Activated naive CD8-positive, alpha-beta T cell treated with anti-CD3 and anti-CD28 coated beads, Interleukin-2, amount 50 U/mL, for 16 hours (primary cell): ENCODE measurements at regions not wholly inside any gene's neighbourhood (a gene's known extent, or its start where the extent isn't known, plus 50 kb on each side); places are given as distances from the start of the nearest gene placed in this dataset.
"Not testable (repeated sequence)": the region's sequence is repeated elsewhere in the genome, so short reads cannot be mapped to it uniquely, and the experiment has no call there.

ENCODE experiments used
- DNase-seq: peaks from one replicate; pipeline ENCODE4 v3.0.0-alpha.2; 2020; ENCODE audit warnings: low read depth, low spot score

DNA sequence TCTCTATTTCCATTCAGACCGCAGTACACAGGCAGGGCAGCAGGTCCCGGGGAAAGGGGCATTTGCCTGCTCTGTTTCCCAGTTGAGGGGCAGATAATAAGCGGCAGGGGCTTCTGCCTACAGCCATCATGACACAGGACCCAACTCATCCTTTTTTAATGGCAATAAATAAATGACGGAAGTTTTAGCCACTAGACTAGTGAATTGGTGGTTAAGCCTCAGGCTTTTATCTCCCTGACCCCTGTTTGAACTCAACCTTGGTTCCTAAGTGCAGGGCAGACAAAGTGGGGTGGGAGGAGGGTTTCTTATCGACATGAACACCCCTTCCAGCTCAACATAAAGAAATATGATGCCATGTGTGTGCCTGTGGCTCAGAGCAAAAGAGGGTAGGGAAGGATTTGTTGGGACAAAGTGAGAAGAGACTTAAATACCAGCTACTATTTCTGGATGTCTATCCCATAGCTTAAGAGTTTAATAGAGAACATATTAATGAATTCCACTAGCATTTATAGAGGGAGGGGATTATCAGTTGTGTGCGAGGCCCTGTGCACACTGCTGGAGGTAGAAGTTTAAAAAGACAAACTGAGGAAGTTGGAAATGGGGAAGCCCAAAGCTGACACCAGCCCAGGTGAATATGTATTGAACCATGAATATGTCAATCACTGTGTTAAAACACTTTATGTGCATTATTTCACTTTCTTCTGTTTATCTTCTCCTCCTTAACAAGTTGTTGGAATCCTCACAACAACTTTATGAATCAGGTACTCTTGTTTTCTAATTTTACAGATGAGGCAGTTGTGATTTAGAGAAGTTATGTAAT is 939.4 kb downstream of the MCTP2 start:
- DNase-seq: no peak

DNA sequence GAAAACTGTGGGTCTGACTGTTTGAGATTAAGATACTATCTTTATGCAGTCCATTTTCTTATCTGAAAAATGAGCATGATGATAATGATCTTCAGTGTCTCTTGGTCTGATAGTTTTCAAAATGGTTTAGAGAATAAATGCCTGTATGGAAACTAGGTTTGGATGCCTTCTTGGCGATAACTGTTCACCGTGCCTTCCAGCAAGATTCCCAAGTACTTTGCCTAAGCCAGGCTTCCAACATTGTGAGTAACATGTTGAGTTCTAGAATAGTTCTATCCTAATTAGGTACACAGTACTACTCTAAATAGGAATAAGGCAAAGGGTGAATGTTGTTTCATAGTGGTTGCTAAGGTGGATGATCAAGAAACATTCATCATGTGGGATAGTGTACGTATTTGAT is 940.2 kb downstream of the MCTP2 start:
- DNase-seq: no peak

DNA sequence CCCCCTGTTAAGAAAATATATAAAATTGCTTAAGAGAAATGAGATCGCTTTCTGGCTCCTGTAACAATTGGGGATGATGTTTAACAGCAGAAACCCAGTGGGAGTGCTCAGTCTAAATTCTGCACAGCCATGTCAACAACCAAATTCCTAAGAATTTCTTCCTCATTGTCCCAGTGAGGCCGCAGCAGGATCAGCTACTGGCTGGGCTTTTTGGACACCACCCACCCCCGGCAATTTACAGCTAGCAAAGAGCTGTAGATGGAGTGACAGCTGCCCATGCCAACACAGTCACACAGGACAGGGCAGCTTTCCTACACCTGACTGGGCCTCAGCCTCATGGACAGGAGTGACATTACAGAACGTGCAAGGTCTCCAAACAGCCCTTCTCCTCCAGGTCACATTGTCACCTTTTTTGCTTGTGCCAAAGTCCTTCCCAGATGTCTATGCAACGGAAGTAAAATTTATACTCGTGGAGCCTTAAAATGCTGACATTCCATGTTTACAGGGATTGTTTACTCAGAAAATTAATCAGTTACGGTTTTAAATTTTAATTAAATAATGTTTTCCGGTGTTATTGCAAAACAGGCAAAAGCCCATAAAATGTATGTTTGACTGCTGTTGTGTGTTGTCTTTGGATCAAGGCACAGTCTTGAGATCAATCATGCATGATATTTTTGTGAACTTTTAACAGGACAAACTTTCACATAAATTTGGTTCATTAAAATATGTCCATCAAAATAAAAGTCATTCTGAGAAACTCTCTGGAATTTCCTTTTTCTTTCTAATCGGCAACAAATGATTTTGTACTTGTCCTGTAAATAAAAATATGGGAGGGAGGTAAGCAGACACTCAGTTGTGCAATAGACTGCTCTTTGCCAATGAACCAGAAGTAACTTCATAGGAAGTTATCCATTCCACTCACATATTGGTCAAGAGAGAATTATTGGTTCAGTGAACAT is 943.2 kb downstream of the MCTP2 start:
- no peak for DNase-seq

DNA sequence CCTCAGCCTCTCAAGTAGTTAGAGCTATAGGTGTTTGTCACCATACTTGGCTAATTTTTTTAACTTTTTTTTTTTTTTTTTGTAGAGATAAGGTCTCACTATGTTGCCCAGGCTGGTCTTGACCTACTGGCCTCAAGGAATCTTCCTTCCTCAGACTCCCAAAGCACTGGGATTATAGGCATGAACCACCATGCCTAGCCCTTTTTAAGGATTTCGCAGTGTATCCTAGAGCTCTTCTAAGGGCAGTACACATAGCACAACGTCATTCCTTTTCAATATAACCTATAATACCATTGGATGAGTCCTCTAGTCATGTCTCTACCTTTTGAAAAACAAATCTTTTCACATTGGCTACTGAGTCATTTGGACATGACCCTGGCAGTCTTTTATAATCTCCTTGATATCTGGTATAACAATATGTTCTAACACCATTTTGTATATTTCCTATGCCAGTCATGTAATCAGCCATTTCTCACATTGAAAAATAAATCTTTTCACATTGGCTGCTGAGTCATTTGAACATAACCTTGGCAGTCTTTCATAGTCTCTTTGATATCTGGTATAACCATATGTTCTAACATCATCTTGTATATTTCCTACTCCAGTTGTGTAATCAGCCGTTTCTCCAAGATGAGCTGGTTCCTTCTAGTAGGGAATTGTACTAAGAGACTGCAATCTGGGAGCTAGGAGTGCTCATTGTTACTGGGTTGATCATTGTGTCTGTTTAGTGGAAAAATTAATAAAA is 944.7 kb downstream of the MCTP2 start:
- DNase-seq: no peak

DNA sequence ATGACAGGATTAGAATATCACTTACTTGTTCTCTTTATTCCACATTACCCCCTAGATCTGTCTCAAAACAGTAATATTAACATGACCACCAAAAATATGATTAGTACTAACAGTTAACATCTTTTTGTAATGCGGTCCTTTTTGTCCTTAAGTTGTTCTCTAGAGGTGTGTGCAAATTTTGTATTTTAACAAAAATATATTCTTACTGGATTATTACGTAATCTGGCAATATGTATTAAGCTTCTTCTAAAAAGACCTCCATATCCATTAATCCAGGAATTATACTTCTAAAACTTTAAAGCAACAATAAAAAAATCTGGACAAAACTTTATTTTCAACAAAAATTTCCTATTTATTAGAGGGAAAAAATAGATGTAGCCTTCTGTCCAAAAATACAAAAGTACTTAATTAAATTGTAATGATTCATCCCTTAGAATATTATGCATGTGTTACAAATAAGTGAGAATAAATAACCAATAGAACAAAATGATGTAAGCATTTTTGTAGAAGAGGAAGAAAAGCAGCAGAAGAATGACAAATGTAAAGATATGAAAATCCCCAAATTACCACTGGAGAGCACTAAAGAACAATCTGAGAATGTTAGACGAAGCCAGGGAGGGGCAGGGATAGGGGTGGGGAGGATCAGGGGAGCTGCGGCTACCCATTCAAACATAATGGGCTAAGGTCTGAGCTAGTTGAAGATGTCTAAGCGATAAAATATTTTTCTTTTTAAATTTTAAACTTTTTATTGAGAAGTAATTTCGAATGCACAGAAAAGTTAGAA is 945.6 kb downstream of the MCTP2 start:
- DNase-seq: no peak

DNA sequence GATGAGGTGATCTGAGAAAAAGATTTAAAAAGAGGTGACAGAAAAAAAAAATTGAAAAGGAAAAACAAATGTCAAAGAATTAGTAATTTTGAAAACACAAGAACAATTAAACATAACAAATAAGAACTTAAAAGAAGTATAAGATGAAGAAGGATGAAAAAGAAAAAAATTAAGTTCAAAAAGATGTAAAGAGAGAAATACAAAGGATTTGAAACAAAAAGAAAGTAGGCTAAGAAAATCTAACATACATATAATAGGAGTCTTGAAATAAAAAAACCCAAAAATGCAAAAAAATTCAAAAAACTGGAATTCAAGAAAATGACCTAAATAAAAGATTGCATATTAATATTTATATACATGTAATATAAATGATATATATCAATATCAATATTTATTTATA is 949.2 kb downstream of the MCTP2 start:
- no peak for DNase-seq

DNA sequence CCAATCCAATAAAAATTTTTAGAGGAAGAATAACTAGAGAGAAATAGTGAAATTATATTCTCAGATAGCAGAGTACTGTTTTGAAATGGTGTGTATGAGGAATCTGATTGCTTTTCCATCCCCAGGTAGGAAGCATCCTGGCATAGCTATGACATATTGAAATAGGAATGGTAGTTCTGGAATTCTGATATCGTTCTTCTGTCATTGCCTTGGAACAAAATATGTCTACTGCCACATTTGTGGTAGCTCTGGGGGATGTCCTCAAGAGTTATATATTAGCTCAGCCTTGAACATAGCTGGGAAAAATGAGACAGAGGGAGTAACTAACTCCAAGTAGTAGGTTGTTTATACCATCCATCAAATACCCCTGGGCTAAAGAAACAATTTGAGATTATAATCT is 950.7 kb downstream of the MCTP2 start:
- DNase-seq: no peak

DNA sequence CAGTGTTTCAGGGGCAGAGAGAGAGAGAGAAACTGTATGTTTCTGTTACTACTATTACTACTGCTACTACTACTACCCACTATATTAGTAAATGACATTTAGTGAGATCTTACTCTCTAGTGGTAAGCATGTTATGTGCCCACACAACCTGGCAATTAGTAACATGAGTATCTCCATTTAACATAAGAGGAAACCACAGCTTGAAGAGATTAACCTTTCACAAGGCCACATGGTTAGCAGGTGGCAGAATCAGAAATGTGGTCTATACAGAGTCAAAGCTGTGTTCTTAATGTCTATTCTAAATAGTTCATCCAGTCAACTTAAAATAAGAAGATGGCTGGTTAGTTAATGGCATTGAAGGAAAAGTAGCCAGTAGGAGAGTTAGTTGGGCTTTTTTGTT is 961.6 kb downstream of the MCTP2 start:
- no peak for DNase-seq

DNA sequence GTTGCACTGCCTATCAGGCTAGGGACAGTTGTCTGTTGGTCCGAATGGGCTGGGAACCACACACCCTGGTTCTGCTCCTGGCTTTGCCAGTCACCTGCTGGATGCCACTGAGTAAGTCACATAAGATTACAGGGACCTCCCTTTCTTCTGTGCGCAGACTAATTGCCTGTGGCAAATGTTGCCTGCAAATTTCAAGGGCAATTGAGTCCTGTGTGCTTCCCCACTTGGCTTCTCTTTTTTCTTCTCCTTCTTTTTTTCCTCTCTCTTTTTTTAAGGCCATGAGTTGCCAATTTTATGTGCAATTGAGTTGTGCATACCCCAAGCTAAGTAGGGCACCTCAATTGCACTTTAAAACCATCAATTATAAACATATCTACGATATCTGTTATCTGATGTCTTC is 963.4 kb downstream of the MCTP2 start:
- no peak for DNase-seq

DNA sequence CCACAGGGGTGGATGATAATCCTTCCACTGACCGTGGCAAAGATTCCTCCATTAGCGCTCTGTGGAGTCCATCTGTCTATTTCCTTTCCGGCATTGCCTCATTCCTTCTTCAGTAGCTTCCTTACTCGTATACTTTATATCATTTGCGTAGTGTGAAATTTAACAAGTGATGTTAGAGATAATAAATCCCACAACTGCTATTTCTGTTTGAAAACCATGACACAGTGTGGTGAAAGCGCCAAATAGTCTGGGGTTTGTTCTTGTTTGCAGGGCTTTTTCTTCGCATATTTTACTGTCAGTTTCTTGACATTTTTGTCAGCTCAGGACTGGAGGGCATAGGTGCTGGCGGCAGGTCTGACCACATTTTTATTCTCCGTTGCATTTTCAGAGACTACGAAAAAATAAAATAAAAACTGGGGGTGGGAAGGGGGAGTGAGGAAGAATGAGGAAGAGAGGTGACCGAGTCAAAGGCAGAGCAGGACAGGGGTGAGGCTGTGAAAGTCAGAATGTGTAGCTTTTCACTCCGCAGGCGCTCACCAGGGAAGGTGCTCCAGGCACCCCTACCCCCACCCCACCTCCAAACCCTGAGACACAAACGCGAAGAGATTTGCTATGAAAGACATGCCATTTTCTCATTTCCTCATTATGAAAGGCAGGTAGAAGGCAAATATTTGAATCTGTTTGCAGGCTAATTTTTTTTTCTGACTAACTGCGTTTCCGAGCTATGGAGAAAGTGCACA is 965.0 kb downstream of the MCTP2 start:
- DNase-seq: no peak

DNA sequence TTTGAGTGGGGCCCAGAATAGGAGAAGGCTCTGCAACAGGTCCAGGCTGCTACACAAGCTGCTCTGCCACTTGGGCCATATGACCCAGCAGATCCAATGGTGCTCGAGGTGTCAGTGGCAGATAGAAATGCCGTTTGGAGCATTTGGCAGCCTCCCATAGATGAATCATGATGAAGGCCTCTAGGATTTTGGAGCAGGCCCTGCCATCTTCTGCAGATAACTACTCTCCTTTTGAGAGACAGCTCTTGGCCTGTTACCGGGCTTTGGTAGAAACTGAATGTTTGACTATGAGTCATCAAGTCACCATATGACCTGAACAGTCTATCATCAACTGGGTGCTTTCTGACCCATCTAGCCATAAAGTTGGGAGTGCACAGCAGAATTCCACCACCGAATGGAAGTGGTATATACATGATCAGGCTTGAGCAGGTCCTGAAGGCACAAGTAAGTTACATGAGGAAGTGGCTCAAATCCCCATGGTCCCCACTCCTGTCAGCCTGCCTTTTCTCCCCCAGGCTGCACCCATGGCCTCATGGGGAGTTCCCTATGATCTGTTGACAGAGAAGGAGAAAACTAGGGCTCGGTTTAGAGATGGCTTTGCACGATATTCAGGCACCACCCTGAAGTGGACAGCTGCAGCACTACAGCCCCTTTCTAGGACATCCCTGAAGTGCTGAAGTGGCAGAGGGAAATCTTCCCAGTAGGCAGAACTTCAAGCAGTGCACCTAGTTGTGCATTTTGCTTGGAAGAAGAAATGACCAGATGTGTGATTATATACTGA is 971.4 kb downstream of the MCTP2 start:
- no peak for DNase-seq

DNA sequence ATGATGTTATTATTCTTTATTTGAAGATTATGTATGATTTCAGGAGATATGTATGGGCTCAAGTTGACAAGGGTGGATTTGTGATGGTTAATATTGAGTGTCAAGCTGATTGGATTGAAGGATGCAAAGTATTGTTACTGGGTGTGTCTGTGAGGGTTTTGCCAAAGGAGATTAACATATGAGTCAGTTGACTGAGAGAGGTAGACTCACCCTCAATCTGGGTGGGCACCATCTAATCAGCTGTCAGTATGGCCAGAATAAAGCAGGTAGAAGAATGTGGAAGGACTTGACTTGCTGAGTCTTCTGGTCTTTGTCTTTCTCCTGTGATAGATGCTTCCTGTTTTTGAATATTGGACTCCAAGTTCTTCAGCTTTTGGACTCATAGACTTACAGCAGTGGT is 973.7 kb downstream of the MCTP2 start:
- DNase-seq: no peak

DNA sequence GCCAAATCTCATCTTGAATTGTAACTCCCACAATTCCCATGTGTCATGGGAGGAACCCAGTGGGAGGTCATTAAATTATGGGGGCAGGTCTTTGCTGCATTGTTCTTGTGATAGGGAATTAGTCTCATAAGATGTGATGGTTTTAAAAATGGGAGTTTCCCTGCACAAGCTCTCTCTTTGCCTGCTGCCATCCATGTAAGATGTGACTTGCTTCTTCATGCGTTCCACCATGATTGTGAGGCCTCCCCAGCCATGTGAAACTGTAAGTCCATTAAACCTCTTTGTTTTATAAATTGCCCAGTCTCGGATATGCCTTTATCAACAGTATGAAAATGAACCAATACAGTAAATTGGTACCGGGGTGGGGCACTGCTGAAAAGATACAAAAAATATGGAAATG is 974.5 kb downstream of the MCTP2 start:
- not testable (repeated sequence) for DNase-seq

DNA sequence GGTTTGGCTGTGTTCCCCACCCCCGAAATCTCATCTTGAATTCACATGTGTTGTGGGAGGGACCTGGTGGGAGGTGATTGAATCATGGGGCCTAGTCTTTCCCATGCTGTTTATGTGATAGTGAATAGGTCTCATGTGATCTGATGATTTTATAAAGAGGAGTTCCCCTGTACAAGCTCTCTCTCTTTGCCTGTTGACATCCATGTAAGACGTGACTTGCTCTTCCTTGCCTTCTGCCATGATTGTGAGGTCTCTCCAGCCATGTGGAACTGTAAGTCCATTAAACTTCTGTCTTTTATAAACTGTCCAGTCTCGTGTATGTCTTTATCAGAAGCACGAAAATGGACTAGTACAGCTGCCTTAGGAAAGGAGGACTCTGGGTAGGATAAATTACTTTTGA is 976.7 kb downstream of the MCTP2 start:
- DNase-seq: no peak

DNA sequence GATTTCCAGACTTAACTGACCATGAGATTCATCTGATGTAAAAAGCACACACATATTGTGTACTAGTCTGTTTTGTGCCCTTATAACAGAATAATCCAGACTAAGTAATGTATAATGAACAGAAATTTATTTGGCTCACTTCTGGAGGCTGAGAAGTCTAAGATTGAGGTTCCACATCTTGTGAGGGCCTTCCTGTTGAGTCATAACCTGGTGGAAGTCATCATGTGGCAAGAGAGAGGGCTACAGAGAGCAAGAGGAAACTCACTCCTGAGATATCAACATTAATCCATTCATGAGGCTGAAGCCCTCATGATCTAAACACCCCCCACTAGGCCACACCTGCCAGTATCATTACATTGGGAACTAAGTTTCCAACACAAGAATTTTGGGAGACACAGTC is 977.6 kb downstream of the MCTP2 start:
- no peak for DNase-seq

DNA sequence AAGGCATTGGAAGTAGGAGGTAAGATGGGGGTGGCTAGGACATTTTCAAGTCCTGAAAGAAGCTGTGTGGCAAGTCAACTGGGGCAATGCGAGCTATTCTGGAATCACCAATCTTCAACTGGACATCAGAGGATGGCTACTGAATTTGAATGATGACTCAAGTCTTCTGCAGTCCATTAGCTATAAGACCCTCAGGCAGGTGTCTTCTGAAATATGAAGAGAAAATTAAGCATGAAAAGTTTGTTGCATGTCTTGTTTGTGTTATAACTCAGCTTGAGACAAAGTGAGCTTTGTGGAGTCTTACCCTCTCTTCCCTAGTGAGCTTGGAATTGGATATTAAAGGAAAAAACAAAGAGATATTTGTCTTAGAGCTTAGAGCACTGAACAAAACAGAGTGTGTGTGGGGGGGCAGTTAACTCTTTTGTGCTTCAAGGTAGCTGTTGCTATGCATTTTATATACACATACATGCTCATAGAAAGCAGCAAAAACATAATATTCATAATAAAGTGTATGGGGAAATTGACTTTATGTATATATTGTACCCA is 979.1 kb downstream of the MCTP2 start:
- no peak for DNase-seq

DNA sequence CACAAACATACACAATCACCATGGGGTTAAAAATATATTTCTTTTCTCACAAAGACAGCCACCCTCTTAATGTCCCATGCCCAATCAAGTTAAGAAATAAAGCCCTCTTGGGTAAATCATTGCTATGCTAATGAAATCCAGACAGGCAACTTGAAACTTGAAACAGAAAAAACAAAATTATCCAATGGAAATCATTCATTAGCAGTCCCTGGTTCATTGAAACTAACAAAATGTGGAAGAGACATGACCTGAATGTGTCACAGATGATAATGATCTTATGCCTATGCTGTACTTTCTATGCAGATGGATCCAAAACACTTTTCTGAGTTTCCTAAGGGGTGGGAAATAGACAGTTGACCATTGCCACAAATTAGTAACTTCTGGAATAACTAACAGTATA is 983.7 kb downstream of the MCTP2 start:
- DNase-seq: no peak

DNA sequence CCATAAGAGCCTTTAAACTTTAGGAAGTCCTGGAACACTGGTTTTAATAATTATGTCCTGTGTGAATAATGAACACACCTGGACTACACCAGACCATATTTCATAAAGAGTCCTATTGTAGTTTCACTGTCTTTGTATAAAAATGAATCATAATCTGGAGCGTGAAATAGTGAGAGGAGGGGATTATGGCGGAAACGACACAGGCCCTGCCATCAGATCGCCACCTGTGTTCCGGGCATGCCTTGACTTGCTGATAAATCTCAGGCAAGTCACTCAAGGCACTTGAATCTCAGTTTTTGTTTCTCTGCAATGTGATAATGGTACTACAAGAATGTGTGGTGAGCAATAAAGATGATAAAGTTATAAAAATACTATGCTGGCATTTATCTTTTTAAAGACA is 995.5 kb downstream of the MCTP2 start:
- no peak for DNase-seq

DNA sequence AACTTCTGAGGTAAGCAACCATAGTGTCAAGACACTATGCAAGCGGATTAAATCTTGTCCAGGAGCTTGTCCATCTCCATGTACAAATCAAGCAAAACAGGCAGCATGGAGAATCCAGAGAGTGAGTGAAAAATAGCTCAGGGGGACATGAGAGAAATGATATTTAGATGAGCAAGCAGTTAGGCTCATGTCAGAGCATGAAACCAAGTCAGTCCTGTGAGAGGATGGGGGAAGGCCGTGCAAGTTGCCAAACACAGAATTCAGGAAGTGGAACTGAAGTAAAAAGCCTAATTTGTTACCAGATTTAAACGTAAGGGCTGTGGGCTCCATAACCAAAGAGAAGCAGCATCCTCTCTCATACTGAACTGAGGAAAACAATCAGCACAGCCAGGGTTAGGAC is 995.9 kb downstream of the MCTP2 start:
- DNase-seq: no peak
